IMR-90 (cell line): ENCODE measurements at regions not wholly inside any gene's neighbourhood (a gene's known extent, or its start where the extent isn't known, plus 50 kb on each side); places are given as distances from the start of the nearest gene placed in this dataset.

Experiments
- ATAC-seq: fragments of 200-7000 bp; cut with Tn5 transposase; 2 replicates; pipeline ENCODE4 v1.9.1; 2020; ENCODE audit warnings: low read depth, mild to moderate bottlenecking, moderate library complexity
- BruUV-seq: library from RNA; stranded (reverse); fragments of 400-500 nt; replicated peaks from 2 replicates; lab custom pipeline; 2021; lab: Mats Ljungman, UMichigan
- CTCF ChIA-PET: fragments of 300-600 bp; formaldehyde crosslinking; extraction: SDS; loops from one replicate; lab custom pipeline; 2021; ENCODE audit warnings: antibody characterized with exemption; lab: Yijun Ruan, JAX
- POLR2A ChIA-PET: fragments of 300-600 bp; sonication (Branson Sonifier 250); formaldehyde crosslinking; loops from one replicate; lab custom pipeline; 2022; ENCODE audit warnings: antibody characterized with exemption; ENCODE audit not compliant: unreplicated experiment; lab: Charles Lee
- DNase-seq: peaks from one replicate; pipeline ENCODE4 v3.0.0; 2013
- H2AFZ ChIP-seq: replicated peaks from 2 replicates; pipeline ENCODE3; 2013; ENCODE audit warnings: low read length, mild to moderate bottlenecking; ENCODE audit not compliant: poor library complexity
- H2AK5ac ChIP-seq: 2 replicates; pipeline ENCODE4 v1.6.1; 2013; ENCODE audit warnings: low read depth, low read length, inconsistent platforms
- H2AK9ac ChIP-seq: replicated peaks from 2 replicates; pipeline ENCODE3; 2013; ENCODE audit warnings: mild to moderate bottlenecking, low read depth, low read length, moderate library complexity; ENCODE audit not compliant: poor library complexity
- H2BK120ac ChIP-seq: 2 replicates; pipeline ENCODE4 v1.6.1; 2013; ENCODE audit warnings: low read depth, low read length, inconsistent platforms
- H2BK15ac ChIP-seq: 3 replicates; pipeline ENCODE4 v1.6.1; 2013; ENCODE audit warnings: low read depth, low read length, inconsistent platforms
- H2BK20ac ChIP-seq: 2 replicates; pipeline ENCODE4 v1.6.1; 2013; ENCODE audit warnings: low read depth, mild to moderate bottlenecking, inconsistent platforms, low read length, moderate library complexity
- H2BK5ac ChIP-seq: 2 replicates; pipeline ENCODE4 v1.6.1; 2013; ENCODE audit warnings: mild to moderate bottlenecking, low read depth, low read length, inconsistent platforms; ENCODE audit not compliant: poor library complexity, severe bottlenecking
- H3K14ac ChIP-seq: replicated peaks from 2 replicates; pipeline ENCODE4 v1.6.1; 2013; ENCODE audit warnings: low read depth, low read length, inconsistent platforms
- H3K18ac ChIP-seq: 2 replicates; pipeline ENCODE4 v1.6.1; 2013; ENCODE audit warnings: low read depth, low read length, control low read depth
- H3K23ac ChIP-seq: 2 replicates; pipeline ENCODE4 v1.6.1; 2013; ENCODE audit warnings: low read depth, low read length, inconsistent platforms
- H3K27ac ChIP-seq: 2 replicates; pipeline ENCODE4 v1.5.1; 2013; ENCODE audit warnings: mild to moderate bottlenecking, control low read depth, low read length; ENCODE audit not compliant: insufficient read depth
- H3K27me3 ChIP-seq: 2 replicates; pipeline ENCODE4 v1.6.1; 2013; ENCODE audit warnings: low read length; ENCODE audit not compliant: control insufficient read depth, insufficient read depth
- H3K36me3 ChIP-seq: 2 replicates; pipeline ENCODE4 v1.6.1; 2013; ENCODE audit warnings: low read length, mixed read lengths; ENCODE audit not compliant: control insufficient read depth, insufficient read depth
- H3K4ac ChIP-seq: 2 replicates; pipeline ENCODE4 v1.6.1; 2013; ENCODE audit warnings: low read depth, low read length, inconsistent platforms
- H3K4me1 ChIP-seq: 2 replicates; pipeline ENCODE4 v1.6.1; 2013; ENCODE audit warnings: low read length, mixed read lengths; ENCODE audit not compliant: control insufficient read depth, insufficient read depth
- H3K4me2 ChIP-seq: 2 replicates; pipeline ENCODE4 v1.6.1; 2013; ENCODE audit warnings: low read depth, mild to moderate bottlenecking, control low read depth, low read length, moderate library complexity
- H3K4me3 ChIP-seq: 2 replicates; pipeline ENCODE4 v1.5.1; 2013; ENCODE audit warnings: low read depth, mild to moderate bottlenecking, control low read depth, low read length, moderate library complexity; ENCODE audit not compliant: insufficient read depth
- H3K56ac ChIP-seq: 2 replicates; pipeline ENCODE4 v1.6.1; 2013; ENCODE audit warnings: low read length, inconsistent platforms; ENCODE audit not compliant: insufficient read depth; ENCODE audit errors: extremely low read depth
- H3K79me1 ChIP-seq, 2 experiments: 2 replicates each; pipeline ENCODE4 v1.6.1; 2013; ENCODE audit warnings: low read length in 2 of 2, inconsistent platforms in 1 of 2, low read depth in 1 of 2
- H3K9ac ChIP-seq: 2 replicates; pipeline ENCODE4 v1.6.1; 2013; ENCODE audit warnings: low read depth, low read length, control low read depth
- H3K9me1 ChIP-seq: 2 replicates; pipeline ENCODE4 v1.6.1; 2013; ENCODE audit warnings: low read length, inconsistent platforms; ENCODE audit not compliant: insufficient read depth
- H3K9me3 ChIP-seq: 2 replicates; pipeline ENCODE4 v1.6.1; 2013; ENCODE audit warnings: low read length; ENCODE audit not compliant: control insufficient read depth, insufficient read depth
- H4K20me1 ChIP-seq: 2 replicates; pipeline ENCODE4 v1.6.1; 2013; ENCODE audit warnings: low read length, inconsistent platforms; ENCODE audit not compliant: insufficient read depth
- H4K5ac ChIP-seq: 2 replicates; pipeline ENCODE4 v1.6.1; 2013; ENCODE audit warnings: mild to moderate bottlenecking, low read depth, low read length, control low read depth
- H4K8ac ChIP-seq, 2 experiments: 2 replicates each; pipeline ENCODE4 v1.6.1; 2013; ENCODE audit warnings: low read depth in 2 of 2, low read length in 2 of 2, control low read depth in 1 of 2, inconsistent platforms in 1 of 2
- H4K91ac ChIP-seq: 2 replicates; pipeline ENCODE4 v1.6.1; 2013; ENCODE audit warnings: low read depth, low read length, inconsistent platforms; ENCODE audit not compliant: insufficient read depth
- BHLHE40 ChIP-seq: fragments of 150-350 bp; IDR thresholded peaks from 2 replicates; pipeline ENCODE4 v1.6.1; 2016; ENCODE audit warnings: mild to moderate bottlenecking, low read depth, low read length
- CEBPB ChIP-seq: IDR thresholded peaks from 2 replicates; pipeline ENCODE4 v1.6.1; 2012; ENCODE audit warnings: low read depth, low read length, improper control_type of control experiment
- CHD1 ChIP-seq: IDR thresholded peaks from 2 replicates; pipeline ENCODE4 v1.6.1; 2012; ENCODE audit warnings: low read depth, low read length, improper control_type of control experiment
- CTCF ChIP-seq: conservative IDR thresholded peaks from 2 replicates; pipeline ENCODE4 v1.5.1; 2012; ENCODE audit warnings: mild to moderate bottlenecking, low read depth, low read length, improper control_type of control experiment
- ELK1 ChIP-seq: fragments of 150-350 bp; IDR thresholded peaks from 2 replicates; pipeline ENCODE4 v1.6.1; 2016; ENCODE audit warnings: low read depth, mild to moderate bottlenecking, low read length, moderate library complexity, borderline replicate concordance
- FOS ChIP-seq: fragments of 150-350 bp; IDR thresholded peaks from 2 replicates; pipeline ENCODE4 v1.6.1; 2016; ENCODE audit warnings: low read depth, low read length
- MAFK ChIP-seq: IDR thresholded peaks from 2 replicates; pipeline ENCODE4 v1.6.1; 2012; ENCODE audit warnings: low read depth, low read length, improper control_type of control experiment
- MAZ ChIP-seq: IDR thresholded peaks from 2 replicates; pipeline ENCODE4 v1.6.1; 2012; ENCODE audit warnings: low read depth, mild to moderate bottlenecking, low read length, improper control_type of control experiment, moderate library complexity, borderline replicate concordance
- MXI1 ChIP-seq: IDR thresholded peaks from 2 replicates; pipeline ENCODE4 v1.6.1; 2012; ENCODE audit warnings: low read depth, mild to moderate bottlenecking, low read length, moderate library complexity, borderline replicate concordance
- NFE2L2 ChIP-seq: fragments of 150-350 bp; IDR thresholded peaks from 2 replicates; pipeline ENCODE4 v1.6.1; 2016; ENCODE audit warnings: low read depth, mild to moderate bottlenecking, low read length
- POLR2A ChIP-seq: IDR thresholded peaks from 2 replicates; pipeline ENCODE4 v1.6.1; 2012; ENCODE audit warnings: mild to moderate bottlenecking, low read depth, low read length
- RAD21 ChIP-seq: IDR thresholded peaks from 2 replicates; pipeline ENCODE4 v1.6.1; 2012; ENCODE audit warnings: low read length, improper control_type of control experiment
- RCOR1 ChIP-seq: IDR thresholded peaks from 2 replicates; pipeline ENCODE4 v1.6.1; 2012; ENCODE audit warnings: mild to moderate bottlenecking, low read length, improper control_type of control experiment; ENCODE audit not compliant: insufficient replicate concordance
- RFX5 ChIP-seq: IDR thresholded peaks from 2 replicates; pipeline ENCODE4 v1.8.0; 2012; ENCODE audit warnings: low read depth, mild to moderate bottlenecking, low read length, moderate library complexity
- SMC3 ChIP-seq: fragments of 150-350 bp; IDR thresholded peaks from 2 replicates; pipeline ENCODE4 v1.6.1; 2016; ENCODE audit warnings: low read depth, mild to moderate bottlenecking, antibody characterized with exemption, low read length, moderate library complexity
- USF2 ChIP-seq: fragments of 150-350 bp; IDR thresholded peaks from 2 replicates; pipeline ENCODE4 v1.6.1; 2017; ENCODE audit warnings: mild to moderate bottlenecking, antibody characterized with exemption, low read length, low read depth
- WGBS, 2 experiments: methylation state at CpG; one replicate each; pipeline versions ENCODE4 v1.1.5 to v1.1.7; 2013; ENCODE audit warnings: missing lambda C conversion rate in 2 of 2; ENCODE audit not compliant: insufficient read length in 1 of 2; ENCODE audit errors: extremely low coverage in 2 of 2; 5-methylcytosine and 5-hydroxymethylcytosine counted together
- dilution Hi-C: fragments of 300-500 bp; cut with HindIII; formaldehyde crosslinking; loops from one replicate; pipeline ENCODE4 v1.14.3; 2018; ENCODE audit warnings: low sequenced_read_pairs; ENCODE audit not compliant: unreplicated experiment
- in situ Hi-C: fragments of 300-500 bp; cut with MboI; formaldehyde crosslinking; loops from 3 replicates; pipeline ENCODE4 v1.14.3; 2019; ENCODE audit warnings: low sequenced_read_pairs, inconsistent platforms, mixed read lengths
- intact Hi-C: fragments of 100-400 bp; cut with micrococcal nuclease; formaldehyde crosslinking; loops from 2 replicates; pipeline ENCODE4 v1.10.0; 2022

- Histone ChIP-seq H4K8ac (no peak overlapping the region), H3K4me2 (no peak overlapping the region), H3K27me3 (no peaks in the 10 kb centered on the region), H4K91ac (no peak overlapping the region), H2AK5ac (no peak overlapping the region), H3K9me3 (peaks cover 2% of the 10 kb centered on the region), H4K20me1 (no peaks in the 10 kb centered on the region), H3K36me3 (no peaks in the 10 kb centered on the region), H3K4me3 (no peak overlapping the region), H2BK120ac (no peak overlapping the region), H3K18ac (no peak overlapping the region), H3K4me1 (no peaks in the 10 kb centered on the region), H2AK9ac (no peak overlapping the region), H2BK20ac (no peak overlapping the region), H3K9ac (no peak overlapping the region), H2AFZ (no peak overlapping the region), H3K23ac (no peak overlapping the region), H3K79me1 (no peaks in the 10 kb centered on the region), H2BK15ac (no peak overlapping the region), H3K4ac (no peak overlapping the region), H4K5ac (no peak overlapping the region), H3K27ac (no peak overlapping the region), H3K9me1 (no peaks in the 10 kb centered on the region), H2BK5ac (no peak overlapping the region), H3K56ac (no peak overlapping the region), H3K14ac (no peak overlapping the region)
- POLR2A ChIA-PET: no interaction called here
- WGBS, 2 experiments: no CpG with 5 or more reads among the region's 1 CpG
- ATAC-seq (no peak), DNase-seq (no peak)
- no peak for TF ChIP-seq POLR2A
- no peak for TF ChIP-seq ELK1
- TF ChIP-seq SMC3: no peak
- no peak for TF ChIP-seq CEBPB
- TF ChIP-seq NFE2L2: no peak
- no peak for TF ChIP-seq RFX5
- no peak for TF ChIP-seq BHLHE40
- TF ChIP-seq FOS: no peak
- TF ChIP-seq MAFK: no peak
- no peak for TF ChIP-seq MAZ
- TF ChIP-seq RAD21: no peak
- TF ChIP-seq USF2: no peak
- no peak for TF ChIP-seq RCOR1
- no peak for TF ChIP-seq CHD1
- no peak for TF ChIP-seq CTCF
- no peak for TF ChIP-seq MXI1
- no TSS peak for BruUV-seq
- in situ Hi-C loops (no loop called here), intact Hi-C loops (no loop called here), dilution Hi-C loops (no loop called here)
- CTCF ChIA-PET: interaction anchor here (0.6 kb wide), 1 partner anchor 1121 kb away, joined by 3 read pairs; no protein-coding TSS in a partner anchor
Observed at GRCh38 chr10:57202356-57202755, 841.3 kb upstream of the ZWINT start.
